EL (cell line): ENCODE measurements at regions not wholly inside any gene's neighbourhood (a gene's known extent, or its start where the extent isn't known, plus 50 kb on each side); places are given as distances from the start of the nearest gene placed in this dataset.
A peak's percentile ranks its signal among the peaks of the same experiment; 100 is the strongest.

ENCODE experiments used
- DNase-seq: peaks from one replicate; pipeline ENCODE4 v3.0.0-alpha.2; 2016

DNA sequence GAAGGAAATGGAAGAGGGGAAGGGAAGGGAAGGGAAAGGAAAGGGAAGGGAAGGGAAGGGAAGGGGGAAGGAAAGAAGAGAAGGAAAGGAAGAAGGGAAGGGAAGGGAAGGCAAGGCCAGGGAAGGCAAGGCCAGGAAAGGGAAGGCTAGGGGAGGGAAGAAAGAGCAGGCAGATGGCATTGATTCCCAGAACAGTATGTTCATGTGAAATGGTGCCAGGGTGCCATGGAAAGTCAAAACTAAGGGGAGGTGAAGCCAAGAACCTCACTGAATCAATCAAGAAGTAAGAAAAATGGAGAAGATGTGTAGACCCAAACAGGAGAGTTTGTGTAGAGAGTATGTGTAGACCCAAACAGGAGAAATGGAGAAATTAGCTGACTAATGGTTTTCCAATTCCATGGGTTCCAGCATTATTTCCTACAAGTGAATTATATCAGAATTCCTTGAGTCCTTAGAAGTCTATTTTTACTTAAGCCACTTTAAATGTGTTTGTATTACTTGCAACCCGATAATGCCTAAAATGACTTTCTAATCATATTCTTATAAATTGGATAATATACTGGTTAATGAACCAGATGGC, 367.6 kb downstream of the TXNL1 start:
- DNase-seq, result no peak

DNA sequence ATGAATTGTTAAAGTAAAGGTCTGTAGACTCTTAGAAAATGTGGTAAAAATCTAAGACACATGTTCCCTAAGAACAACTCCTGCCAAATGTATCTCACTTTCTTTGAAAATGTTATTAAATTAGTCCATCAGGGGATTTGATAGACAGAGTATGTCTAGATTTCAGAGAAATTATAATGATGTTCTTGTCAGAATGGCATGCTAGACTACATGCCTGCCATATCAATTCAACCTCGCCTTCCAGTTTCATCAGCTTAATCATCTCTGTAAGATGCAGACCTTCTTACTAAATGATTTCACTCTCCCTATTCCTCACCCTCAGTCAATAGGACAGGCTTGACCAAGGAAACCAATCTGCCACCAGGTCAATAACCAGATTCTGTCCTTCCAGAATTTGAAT, 368.4 kb downstream of the TXNL1 start:
- no peak for DNase-seq

DNA sequence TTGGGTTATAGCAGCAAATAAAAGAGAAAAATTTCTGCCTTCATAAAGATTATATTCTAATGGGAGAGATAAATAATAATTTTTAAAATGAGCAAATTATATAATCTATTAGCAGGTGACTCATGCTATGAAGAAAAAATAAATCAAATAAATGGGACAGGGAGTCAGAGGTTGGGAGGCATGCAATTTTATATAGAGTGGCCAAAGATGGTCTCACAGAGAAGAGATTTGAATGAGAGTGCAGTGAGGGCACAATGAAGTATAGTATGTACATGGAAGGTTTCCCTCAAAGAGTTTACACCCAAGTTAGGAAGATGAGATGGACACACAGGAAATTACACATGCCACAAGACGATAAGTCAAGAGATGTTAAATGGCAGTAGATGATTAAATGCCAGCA, 369.4 kb downstream of the TXNL1 start:
- no peak for DNase-seq

DNA sequence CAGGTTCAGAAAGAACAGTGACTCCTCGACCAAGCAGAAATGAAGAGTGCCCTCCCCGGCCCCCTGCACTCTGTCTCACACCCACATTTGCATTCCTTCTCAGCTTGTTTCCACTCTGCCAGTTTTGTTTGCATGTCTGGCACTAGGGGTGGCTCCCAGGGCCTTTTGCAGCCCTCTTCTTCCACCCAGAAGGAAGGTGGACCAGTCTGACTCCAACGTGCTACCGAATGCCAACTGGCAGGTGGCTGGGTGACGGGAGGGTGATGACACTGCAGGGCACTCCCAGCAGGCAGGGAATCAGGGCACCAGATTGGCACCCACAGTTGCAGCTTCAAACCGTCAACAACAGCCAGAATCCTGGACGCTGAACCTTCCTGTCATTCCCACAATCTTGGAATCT, 371.1 kb downstream of the TXNL1 start:
- no peak for DNase-seq

DNA sequence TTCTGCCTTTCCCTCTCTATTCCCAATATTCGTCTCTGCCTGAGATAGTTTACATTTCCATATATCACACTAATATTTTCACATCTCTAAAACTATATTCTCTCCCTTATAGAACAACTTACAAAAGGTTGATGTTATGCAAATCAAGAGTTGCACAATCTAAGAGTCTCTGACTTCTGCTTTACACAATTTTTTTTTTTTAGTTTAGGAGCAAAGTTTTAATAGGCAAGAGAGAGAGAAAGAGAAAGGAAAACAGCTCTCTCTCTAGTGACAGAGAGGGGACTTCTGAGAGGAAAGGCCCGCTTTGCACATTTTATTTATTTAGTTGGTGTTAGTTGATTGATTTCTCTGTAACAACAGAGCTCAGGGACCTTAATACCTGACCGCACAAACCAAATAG, 380.2 kb downstream of the TXNL1 start:
- no peak for DNase-seq

DNA sequence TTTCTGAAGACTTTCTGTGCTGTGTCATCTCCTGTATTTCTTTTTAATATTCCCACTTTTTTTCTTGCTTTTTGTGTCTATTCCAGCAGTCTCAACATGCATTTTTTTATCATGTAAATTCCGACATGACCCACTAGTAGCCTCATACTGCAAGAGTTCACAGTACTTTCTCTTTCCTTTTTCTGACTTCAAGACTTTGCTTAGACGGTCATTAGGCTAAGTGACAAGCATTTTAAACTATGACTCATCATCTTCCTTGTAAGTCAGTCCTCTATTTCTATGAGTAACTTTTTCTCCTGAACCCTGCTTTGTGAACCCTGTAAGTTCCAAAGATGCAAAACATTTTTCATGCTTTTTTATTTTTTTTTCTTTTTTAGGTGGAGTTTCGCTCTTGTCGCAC, 381.2 kb downstream of the TXNL1 start:
- peak; percentile 80 for DNase-seq

DNA sequence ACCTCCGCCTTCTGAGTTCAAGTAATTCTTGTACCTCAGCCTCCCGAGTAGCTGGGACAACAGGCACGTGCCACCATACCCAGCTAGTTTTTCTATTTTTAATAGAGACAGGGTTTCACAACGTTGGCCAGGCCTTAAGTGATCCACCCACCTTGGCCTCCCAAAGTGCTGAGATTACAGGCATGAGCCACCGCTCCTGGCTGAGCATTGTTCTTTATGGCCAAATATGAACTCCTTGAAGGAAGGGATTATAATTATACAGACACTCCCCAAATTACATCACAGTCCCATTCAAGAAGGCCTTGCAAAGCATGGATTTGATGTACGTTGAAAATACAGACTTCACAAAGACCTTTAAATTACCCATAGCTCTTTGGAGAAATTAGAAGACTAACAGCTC, 381.7 kb downstream of the TXNL1 start:
- DNase-seq, result no peak

DNA sequence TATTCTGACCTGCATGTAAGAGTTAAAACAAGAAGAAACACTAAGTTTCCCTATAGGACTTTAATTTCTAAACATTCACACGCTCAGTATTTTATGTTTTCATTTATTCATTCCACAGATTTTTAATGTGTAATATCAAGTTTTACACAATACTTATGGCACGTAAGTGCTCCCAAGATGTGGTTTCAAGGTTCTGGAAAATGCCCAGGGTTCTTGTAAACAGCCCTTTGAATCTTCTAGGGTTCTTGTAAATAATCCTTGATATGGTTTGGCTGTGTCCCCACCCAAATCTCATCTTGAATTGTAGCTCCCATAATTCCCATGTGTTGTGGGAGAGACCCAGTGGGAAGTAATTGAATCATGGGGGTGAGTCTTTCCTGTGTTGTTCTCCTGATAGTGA, 383.0 kb downstream of the TXNL1 start:
- DNase-seq, result no peak

DNA sequence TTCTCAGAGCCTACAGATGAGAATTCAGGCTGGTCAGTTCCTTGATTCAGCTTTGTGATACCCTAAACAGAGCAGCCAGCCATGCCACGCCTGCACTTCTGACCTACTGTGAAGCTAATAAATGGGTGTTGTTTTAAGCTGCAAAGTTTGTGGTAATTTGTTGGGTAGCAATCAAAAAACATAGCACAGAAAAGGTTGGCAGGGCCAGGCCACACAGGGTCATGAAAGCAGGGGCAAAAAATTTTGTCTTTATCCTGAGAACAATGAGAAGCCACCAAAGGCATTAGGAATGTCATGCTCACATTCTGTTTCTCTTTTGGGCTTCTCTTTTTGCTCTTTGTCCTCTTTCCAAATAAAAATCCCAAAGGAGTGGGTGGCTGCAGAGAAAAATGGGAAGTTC, 385.9 kb downstream of the TXNL1 start:
- no peak for DNase-seq

DNA sequence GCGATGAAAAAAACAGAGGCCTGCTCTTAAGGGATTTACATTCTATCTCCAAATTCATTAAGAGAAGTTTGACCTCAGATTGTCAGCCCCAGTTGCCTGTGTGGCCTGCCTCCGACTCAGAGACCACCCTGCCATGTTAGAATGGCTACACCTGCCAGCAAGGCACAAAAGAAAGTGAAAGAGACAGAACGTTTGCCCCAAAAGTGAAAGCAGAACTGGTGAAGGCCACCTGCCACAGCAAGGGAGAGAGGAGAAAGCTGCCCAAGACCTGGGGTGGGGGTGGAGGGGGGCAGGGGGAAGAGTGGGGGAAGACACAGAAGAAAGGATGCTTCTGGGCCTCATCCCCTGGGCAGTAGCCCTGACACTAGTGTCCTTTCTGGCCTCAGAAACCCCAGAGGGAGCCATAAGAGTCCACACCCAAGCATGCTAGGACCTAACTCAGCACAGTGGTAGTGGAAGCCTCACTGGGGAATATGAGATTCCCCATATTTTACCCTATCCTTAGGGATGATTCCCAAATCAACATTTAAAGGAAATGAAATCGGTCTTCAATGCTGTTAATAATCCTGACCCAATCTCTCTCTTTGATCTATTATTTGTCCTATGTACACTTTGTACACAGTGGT, 389.7 kb downstream of the TXNL1 start:
- DNase-seq, result no peak

DNA sequence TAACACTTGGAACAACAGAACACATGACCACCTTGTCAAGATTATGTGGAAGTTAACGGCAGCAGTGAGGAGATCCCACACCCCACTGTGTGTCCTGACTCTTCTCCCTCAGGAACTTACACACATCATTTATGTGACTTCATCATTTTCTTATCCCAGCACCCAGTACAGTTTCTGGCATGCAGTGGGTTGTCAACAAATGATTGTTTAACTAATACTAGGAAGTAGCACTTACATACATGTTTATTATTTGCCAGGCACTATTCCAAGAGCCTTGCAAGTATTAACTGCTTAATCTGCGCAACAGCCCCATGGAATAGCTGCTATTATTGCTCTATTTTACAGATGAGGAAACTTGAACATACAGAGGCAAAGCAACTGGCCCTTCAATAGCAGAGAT, 391.5 kb downstream of the TXNL1 start:
- no peak for DNase-seq

DNA sequence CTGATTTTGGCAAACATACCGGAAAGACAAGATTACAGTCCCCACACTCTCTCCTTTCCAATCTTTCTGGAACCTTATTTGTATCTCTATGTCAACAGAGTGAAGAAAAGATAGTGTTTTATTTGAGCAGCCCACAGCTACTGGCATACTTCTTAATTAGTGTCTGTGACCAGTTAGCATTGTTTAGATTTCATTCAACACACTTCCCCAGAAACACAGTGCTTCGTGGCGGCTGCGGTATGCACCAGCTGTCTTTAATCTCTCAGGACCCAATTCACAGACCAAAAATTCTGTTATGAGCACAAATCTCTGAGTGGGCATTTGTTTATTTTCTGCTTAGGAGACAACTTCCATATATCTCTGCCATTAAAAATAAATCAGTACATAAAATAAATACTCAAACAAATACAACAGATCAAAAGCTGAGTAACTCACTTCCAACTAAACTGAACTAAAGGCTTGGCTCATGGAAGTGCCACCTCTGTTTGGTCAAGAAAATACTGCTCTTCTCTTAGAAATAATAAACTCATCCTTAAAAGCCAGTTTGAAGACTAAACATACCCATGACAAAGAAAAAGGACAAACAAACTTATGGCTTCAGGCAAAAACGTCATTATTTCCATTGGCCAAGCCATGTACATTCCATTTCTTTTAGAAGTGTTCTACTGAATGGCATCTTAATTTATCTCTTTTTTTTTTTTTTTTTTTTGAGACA, 392.4 kb downstream of the TXNL1 start:
- DNase-seq, result peak; percentile 61

DNA sequence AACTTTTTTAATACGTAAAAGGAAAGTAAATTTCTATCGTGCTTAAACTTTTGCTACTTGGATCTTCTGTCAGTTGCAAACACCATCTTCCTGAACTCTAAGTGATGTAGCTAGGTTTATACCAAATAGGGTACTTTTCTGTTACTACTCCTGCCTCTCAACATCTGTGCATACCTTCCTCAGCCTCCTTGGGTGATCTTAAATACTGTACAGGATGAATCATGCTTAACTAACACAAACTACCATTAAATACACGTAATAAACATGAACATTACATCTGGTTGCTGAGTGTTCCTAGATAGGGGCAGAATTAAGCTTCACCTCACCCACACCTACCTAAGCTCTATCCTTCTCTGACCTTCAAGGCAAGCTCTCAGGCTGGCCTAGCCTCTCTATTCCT, 398.0 kb downstream of the TXNL1 start:
- peak; percentile 39 for DNase-seq

DNA sequence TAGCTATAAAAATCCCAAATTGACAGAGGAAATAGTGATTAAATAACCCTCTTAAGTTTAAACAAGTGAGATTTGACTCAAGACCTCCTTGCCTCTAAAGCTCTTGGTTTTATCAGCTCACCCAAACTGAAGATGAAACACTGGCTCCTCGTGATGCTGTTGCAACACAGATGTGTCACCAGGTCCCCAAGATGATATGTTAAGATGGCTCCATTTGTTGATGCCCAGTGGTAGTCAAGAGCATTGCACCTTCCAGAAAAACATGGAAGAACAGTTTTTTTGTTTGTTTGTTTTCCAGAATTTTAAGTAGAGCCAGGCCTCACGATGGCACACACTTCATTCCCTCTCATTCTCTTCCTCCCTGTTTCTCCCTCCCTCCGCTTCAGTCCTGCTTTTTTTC, 399.8 kb downstream of the TXNL1 start:
- DNase-seq, result no peak

DNA sequence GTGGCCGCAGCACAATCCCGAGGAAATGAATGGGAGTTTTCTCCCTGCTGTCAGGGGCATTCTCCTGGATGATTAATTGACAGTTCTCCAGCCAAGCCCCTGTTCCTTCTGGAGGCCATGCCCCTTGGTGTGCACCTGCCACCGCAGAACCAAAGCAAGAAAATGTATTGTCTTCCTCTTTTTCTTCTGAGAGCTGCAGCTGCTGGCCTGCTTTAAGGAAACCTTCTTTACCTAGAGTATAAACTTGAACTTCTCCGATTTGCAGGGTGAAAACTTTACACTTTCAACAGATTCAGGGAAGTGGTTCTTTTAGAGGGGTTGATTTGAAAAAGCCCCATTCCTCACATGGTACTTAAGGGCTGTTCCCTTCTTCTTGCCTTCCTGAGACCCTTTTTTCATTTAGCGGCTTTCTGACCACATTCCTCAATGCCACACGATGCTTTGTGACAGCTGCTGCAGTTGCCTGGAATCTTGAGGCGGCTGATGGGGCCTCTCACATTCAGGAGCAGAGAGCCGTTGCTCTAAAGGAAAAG, 402.8 kb downstream of the TXNL1 start:
- DNase-seq, result no peak

DNA sequence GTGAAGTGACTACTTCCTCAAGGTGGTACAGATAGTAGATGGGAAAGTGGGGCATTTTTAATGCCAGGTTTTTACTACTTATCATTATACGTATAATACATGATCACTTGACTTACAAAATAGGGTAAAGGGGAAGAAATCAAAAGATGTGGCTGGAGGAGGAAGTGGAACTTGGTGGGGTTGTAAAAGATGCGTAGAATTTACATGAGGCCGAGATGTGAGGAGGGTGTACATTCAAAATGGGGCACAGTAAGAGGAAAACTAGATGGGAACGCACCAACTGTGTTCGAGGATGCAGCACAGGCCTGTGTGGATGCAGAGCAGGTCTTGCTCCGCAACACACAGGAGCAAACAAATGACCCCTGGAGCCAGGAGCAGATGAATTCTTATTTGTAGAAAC, 403.3 kb downstream of the TXNL1 start:
- DNase-seq, result no peak

DNA sequence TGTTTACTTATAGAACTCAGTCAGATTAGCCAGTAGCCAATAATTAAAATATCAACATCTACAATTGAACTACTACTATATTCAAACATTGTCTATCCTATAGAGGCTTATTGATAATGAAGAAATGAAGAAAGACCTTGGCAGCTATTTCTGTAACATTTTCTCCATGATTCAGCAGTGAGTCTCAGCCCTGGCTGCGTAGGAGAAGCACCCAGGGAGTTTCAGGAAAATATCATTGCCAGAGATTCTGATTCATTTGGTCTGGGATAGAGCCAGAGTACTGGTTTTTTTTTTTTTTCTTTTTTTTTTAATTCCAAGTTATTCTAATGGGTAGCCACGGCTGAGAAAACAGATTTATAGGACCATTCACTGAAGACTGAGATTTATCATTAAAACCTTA, 404.8 kb downstream of the TXNL1 start:
- DNase-seq, result peak; percentile 81

DNA sequence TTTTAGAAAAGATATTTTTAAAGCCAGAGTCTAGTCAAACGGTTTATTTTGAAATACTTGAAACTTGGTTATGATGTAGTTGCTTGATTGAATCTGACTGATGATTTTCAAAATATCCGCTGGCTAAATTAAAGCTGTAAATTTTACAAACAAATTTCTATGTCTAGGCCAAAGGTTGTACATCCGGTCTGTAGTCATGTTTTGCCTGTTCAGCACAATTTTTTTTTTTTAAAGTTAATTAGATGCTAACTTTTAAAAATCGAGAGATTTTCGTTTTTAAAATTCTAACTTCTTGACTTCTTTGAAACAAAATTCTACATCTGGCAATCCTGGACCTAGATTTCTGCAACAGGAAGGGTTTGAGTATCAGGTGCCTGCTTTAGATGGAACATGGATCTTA, 412.4 kb downstream of the TXNL1 start:
- DNase-seq, result no peak

DNA sequence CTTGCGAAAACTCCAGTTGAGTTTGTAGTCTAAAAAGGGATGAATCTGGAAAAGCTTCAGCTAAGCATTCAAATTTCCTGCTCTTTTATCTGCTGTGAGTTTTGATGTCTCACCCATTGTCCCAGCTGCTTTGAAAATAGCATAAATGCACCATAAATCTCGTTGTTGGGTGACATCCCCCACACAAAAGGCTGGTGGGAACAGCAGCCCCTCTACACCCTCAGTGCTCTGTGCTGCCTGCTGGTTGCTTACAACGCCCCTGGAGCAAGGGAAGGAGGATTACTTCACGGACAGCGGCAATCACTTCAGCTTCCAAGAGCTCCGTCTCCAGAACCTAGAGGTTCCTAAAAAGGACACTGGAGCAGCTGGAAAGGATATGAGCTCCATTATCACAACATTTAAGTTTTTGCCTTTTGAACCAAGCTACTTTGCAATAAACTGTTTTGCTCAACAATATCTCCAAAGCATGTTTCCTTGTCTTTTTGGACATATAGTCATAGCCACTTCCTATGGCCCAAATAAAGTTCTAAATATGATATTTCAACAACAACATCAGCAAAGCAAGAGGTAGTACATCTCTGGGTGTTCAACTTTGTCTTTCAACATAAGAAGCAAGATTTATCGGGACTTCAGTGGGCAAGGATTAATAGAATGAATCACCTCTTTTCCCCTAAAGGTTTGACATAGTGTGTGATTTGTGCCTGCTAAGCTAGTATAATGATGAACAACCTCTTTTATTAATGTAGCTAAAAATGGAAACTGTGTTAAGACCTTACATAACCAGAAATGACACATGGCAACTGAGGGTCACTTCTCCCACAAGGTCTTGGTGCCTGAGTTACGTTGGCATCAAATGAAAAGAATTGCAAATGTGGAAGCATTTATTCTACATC, 413.5 kb downstream of the TXNL1 start:
- DNase-seq, result no peak

DNA sequence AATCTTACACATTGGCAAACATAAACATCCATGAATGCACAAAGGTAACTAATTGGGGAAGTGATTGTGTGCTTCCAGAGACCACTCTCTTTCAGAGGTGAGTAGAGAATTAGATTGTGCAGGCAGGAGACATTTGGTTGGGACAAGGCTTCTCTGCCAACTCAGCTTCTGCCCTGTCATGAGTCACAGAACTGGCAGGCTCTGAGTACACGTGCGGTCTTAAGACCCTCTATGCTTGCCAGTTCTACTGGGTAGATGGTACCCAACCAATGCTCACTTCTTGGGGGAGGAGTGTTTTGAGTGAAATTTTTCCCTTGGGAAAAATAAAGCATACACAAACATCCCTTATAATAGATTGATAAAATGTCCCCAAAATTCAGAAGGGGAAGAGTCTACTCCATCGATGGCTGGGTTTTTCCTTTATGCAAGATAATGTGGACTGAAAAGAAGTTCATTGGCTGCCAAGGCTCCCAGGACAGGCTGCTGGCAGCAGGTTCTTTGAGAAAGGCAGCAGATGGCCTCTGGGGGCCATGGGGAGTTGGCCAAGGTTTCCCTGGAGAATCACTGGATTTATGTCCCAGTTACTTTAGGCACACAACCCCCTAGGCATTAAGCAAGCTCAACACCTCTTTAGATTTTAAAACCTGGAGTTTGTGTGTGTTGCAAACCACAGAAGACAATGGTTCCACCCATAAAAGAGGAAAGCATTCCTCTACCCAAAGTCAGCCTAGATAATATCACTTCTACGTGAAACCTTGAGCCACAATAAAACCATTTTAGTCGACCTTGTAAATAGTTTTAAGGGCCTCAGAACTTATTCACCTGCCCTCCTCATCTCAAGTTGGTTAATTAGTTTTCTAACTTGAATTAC, 417.0 kb downstream of the TXNL1 start:
- DNase-seq, result no peak

DNA sequence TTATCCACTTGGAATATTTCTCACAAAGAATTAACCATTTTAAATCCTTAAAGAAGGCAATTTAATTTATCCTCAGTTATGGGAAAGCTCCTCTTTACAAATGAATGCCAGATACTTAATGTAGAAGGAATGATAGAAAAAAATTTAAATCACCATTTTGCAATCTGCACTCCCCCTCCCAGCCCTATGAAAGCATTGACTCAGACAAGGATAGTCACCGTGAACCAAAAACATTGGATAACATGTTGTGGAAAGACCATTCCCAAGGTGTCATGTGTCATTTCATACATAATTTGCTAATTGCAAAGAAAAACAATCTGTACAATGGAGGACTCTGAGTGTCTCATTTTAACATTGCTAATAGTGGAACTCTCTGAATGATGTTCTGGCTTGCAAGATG, 421.0 kb downstream of the TXNL1 start:
- no peak for DNase-seq

DNA sequence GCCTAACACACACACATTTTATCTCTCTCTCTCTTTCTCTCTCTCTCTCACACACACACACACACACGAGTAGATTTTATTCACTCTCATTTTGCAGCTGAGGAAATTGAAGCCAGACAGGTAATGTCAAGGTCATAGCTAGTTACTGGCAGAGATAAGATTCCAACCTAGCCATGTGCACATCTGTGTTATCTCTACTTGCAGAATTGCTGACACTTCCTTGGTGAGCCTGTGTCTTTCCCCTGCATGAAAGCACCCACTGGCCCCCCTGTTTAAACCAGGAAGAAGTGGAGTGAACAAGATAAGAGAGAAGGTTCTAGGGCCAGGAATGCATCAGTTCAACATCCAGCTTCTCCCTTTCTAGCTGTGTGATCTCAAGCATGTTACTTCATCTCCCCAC, 423.7 kb downstream of the TXNL1 start:
- DNase-seq, result no peak
